ENCODE measurements at regions not wholly inside any gene's neighbourhood (a gene's known extent, or its start where the extent isn't known, plus 50 kb on each side); places are given as distances from the start of the nearest gene placed in this dataset.
"Not testable (repeated sequence)": the region's sequence is repeated elsewhere in the genome, so short reads cannot be mapped to it uniquely, and the experiment has no call there.

GRCh38 chr3:25957026-25957425, 167.1 kb downstream of the OXSM start:
- no peak for FAIRE-seq

- no peak for FAIRE-seq
Observed at GRCh38 chr3:25960776-25961175, 170.9 kb downstream of the OXSM start.

DNA sequence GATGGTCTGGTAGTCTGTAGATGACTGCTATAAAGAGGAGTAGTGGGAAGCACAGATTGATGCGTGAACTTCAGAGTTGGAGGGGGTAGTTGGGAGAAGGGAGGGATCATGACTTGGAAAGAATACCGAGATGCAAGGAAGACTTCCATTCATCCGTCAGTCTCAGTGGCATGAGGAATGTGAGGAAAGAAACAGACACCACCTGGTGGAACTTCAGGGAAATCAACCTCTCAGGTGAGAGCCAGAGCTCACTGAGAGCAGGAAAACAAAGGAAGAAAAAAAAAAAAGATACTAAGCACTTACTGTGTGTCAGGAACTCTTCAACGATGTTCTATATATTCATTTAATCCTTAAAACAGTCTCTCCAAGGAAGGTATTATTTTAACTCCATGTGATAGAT, 172.4 kb downstream of the OXSM start:
- FAIRE-seq: no peak

- FAIRE-seq: no peak
Observed at GRCh38 chr3:25964141-25964540, 174.3 kb downstream of the OXSM start.

DNA sequence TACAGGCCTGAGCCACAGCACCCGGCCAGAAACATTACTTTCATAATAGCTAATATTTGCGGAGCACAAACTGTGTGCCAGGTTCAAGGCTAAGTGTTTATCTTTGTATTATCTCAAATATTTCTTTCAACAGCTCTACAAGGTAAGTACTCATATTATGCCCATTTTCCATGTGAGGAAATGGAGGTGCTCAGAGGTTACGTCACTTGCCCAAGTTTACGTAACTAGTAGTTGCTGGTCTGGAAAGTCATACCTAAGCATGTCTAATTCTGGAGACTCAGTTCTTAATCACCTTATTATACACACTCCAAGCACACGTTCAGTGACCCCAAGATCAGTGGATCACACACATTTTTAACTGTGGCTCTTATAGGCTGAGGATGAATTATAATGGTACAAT, 177.5 kb downstream of the OXSM start:
- FAIRE-seq: no peak

GRCh38 chr3:25971736-25972135, 181.8 kb downstream of the OXSM start:
- FAIRE-seq: no peak

- FAIRE-seq: no peak
Observed at GRCh38 chr3:25973122-25973521, 183.2 kb downstream of the OXSM start.

DNA sequence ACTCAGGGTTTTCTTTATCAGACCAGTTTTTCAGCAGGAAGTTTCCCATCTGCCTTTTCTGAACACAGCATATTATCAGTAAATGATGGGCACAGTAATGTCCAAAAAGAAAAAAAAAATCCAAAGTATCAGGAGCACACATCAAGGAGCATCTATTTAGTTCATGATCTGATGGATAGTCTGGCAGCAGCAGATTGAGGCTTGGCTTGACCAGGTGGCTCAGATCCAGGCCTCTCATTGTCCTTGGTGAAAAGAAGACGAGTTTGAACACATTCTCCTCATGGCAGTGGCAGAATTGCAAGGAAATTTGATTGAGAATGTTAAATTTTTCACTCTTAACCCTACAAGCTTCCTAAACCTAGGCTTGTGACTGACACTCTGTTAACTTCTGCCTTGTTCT, 192.9 kb downstream of the OXSM start:
- no peak for FAIRE-seq

DNA sequence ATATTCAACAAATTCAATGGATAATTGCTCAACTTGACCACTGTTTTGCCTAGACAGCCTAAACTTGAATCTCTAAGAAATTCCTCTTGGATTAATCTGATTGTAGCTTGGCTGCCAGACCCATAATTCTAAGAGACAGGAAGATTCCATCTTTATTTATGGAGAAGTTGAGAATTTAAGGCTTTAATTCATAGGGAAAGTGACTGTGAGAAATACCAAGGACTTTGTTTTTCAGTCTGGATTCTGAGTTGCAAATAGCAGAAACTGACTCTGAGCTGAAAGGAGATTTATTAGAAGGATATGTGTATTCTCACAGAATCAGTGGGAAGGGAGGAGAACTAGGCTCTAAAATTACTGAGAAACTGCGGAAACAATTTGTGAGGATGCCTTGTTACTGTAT, 195.7 kb downstream of the OXSM start:
- FAIRE-seq: no peak

- FAIRE-seq: no peak
Observed at GRCh38 chr3:25992606-25993005, 202.7 kb downstream of the OXSM start.

- FAIRE-seq: no peak
Observed at GRCh38 chr3:26004172-26004571, 214.3 kb downstream of the OXSM start.

DNA sequence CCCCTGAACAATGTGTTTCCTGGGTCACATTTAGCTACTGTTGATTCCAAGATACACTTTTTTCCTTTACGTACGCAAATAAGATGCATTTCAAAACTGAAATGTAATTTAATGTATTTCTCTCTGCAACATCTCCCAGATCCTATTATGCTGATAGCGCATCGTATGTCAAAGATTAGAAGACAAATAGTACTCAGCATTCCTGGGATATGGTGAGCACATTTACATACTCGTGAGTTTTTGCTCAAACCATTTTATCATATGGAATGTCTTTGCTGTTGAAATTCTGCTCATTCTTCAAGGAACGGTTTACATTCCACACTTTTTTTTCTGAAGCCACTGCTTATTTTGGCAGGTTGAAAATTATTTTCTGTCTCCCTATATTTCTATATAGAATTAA, 221.4 kb downstream of the OXSM start:
- no peak for FAIRE-seq

GRCh38 chr3:26012241-26012745, 222.4 kb downstream of the OXSM start:
- FAIRE-seq: no peak

- FAIRE-seq: no peak
Observed at GRCh38 chr3:26015752-26016151, 225.9 kb downstream of the OXSM start.

GRCh38 chr3:26018889-26019288, 229.0 kb downstream of the OXSM start:
- no peak for FAIRE-seq

DNA sequence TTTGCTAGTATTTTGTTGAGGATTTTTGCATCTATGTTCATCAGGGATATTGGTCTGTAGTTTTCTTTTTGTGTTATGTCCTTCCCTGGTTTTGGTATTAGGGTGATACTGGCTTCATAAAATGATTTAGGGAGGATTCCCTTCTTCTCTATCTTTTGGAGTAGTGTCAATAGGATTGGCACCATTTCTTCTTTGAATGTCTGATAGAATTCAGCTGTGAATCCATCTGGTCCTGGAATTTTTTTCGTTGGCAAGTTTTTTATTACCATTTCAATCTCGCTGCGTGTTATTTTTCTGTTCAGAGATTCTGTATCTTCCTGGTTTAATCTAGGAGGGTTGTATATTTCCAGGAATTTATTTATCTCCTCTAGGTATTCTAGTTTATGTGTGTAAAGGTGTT, 234.3 kb downstream of the OXSM start:
- not testable (repeated sequence) for FAIRE-seq

DNA sequence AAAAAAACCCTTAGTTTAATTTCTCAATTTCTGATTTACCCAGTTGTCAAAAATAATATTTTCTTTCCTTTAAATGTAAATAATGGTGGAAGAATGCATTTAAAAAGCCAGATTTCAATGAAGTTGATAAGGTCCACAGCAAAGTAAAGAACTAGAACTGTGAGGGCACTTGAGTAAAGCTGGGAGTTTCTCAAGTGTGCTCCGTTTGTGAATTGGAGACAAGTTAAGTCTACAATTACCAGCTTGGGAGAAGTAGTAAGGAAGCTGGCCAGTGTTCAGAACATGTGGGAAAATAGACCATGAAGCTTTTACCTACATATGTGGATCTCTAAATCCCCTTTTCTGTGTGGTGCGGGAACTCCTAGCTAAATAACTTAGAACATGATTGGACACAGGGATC, 239.4 kb downstream of the OXSM start:
- no peak for FAIRE-seq

DNA sequence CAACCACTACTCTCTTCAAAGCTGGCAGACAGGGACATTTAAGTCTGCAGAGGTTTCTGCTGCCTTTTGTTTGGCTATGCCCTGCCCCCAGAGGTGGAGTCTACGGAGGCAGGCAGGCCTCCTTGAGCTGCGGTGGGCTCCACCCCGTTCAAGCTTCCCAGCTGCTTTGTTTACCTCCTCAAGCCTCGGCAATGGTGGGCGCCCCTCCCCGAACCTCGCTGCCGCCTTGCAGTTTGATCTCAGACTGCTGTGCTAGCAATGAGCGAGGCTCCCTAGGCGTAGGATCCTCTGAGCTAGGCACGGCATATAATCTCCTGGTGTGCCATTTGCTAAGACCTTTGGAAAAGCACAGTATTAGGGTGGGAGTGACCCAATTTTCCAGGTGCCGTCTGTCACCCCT, 252.2 kb downstream of the OXSM start:
- FAIRE-seq: not testable (repeated sequence)

GRCh38 chr3:26049951-26050350, 260.1 kb downstream of the OXSM start:
- no peak for FAIRE-seq

GRCh38 chr3:26050776-26051175, 260.9 kb downstream of the OXSM start:
- FAIRE-seq: no peak

DNA sequence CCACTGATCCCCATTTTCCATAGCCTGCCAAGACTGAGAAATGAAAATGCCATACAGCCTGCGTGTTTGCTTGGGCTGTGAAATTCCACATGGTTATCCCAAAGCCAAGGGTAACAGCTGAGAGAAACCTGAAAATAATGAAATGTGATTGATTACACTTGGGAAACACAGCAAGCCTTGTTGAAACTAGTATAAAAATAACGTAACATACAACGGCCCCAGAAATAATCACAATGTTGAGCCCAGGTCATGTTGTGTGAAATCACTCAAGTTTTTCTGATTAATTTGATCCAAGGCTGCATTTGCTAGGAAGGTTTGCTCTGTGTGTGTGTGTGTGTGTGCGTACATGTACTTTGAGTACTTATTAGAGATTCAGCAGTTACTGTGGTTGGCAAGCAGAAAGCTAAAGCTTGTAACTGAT, 269.0 kb downstream of the OXSM start:
- no peak for FAIRE-seq

- FAIRE-seq: no peak
Observed at GRCh38 chr3:26061947-26062346, 272.1 kb downstream of the OXSM start.

DNA sequence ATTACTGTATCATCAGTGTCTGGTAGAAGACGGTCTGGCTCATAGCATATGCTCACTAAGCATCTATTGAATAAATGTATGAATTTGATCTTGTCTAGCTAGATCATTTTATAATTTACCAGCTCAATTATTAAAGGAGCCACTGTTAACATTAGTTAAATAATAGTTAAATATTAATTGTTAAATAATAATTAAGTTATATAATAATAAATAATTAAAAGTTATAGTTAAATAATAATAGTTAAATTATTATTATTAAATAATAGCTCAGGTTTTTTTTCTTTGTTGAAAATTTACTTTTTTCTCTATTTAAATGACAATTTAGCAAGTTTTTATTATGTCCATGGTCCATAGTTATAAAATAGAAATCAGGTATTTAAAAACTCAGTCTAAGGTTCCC, 274.4 kb downstream of the OXSM start:
- FAIRE-seq: peak; percentile 88

GRCh38 chr3:26068890-26069289, 279.0 kb downstream of the OXSM start:
- FAIRE-seq: no peak

- peak; percentile 88 for FAIRE-seq
Observed at GRCh38 chr3:26070854-26071253, 281.0 kb downstream of the OXSM start.

- FAIRE-seq: no peak
Observed at GRCh38 chr3:26074080-26074479, 284.2 kb downstream of the OXSM start.
